GM12801 (cell line): ENCODE measurements at regions not wholly inside any gene's neighbourhood (a gene's known extent, or its start where the extent isn't known, plus 50 kb on each side); places are given as distances from the start of the nearest gene placed in this dataset.

ENCODE experiments used
- CTCF ChIP-seq: IDR thresholded peaks from one replicate; pipeline ENCODE4 v1.5.1; 2011; ENCODE audit warnings: control low read depth; ENCODE audit not compliant: insufficient read length; ENCODE audit errors: extremely low read depth

GRCh38 chr1:5110508-5110907, 456.1 kb downstream of the AJAP1 start:
- TF ChIP-seq CTCF, result no peak

GRCh38 chr1:5109633-5110032, 455.2 kb downstream of the AJAP1 start:
- TF ChIP-seq CTCF, result no peak

- no peak for TF ChIP-seq CTCF
These were observed 454.3 kb downstream of the AJAP1 start for GRCh38 chr1:5108740-5109139.

- TF ChIP-seq CTCF, result no peak
These were observed 451.3 kb downstream of the AJAP1 start for GRCh38 chr1:5105744-5106143.

GRCh38 chr1:5099558-5099957, 445.1 kb downstream of the AJAP1 start:
- TF ChIP-seq CTCF, result no peak

GRCh38 chr1:5098981-5099385, 444.6 kb downstream of the AJAP1 start:
- TF ChIP-seq CTCF, result no peak

GRCh38 chr1:5093042-5093441, 438.6 kb downstream of the AJAP1 start:
- no peak for TF ChIP-seq CTCF

- TF ChIP-seq CTCF, result no peak
These were observed 430.3 kb downstream of the AJAP1 start for GRCh38 chr1:5084676-5085075.
